NCI-H526 treated with DMSO at 0.1 percent for 48 hours (cell line): ENCODE measurements at regions not wholly inside any gene's neighbourhood (a gene's known extent, or its start where the extent isn't known, plus 50 kb on each side); places are given as distances from the start of the nearest gene placed in this dataset.

Experiments
- DNase-seq: peaks from one replicate; lab custom pipeline; 2025; lab: John Stamatoyannopoulos, UW

DNA sequence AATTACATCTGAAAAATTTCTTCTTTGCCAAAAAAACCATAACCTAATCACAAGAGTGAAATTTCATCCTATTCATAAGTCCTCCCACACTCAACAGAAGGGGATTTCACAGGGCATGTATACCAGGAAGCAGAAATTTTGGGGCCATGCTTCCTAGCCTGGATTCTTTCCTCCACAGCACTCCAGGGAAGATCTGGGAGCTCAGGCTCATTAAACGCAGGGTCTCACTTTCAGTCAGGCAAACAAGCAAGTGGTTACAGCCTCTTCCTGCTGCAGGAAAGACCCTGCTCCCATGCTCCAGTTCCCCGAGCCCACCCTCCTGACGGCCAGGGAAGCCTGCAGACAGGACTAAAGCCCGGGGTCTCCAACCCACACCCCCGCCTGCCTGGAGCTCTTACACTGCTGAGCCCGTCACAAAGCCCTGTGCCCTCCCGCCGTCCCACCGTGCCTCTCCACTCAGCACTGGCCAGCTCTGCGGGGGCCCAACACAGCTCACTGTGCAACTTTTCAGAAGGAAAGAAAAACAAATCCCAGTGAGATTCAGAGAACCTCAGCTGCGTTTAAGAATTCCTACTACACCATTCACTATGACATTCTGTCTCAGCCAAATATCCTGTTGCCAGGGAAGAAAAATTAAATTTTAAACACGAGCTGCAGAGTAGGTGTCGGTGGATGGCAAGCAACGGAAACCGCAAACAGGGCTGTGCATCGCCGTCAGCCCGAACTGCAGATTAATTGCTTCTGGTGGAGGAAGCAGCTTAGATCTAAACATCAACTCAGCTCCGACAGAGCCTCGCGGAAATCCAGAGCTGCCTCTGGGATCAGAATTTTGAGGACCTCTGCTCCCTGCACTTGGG is 106.7 kb upstream of the SFSWAP start:
- DNase-seq, result no peak

GRCh38 chr12:131604859-131605258 is 106.0 kb upstream of the SFSWAP start:
- no peak for DNase-seq

DNA sequence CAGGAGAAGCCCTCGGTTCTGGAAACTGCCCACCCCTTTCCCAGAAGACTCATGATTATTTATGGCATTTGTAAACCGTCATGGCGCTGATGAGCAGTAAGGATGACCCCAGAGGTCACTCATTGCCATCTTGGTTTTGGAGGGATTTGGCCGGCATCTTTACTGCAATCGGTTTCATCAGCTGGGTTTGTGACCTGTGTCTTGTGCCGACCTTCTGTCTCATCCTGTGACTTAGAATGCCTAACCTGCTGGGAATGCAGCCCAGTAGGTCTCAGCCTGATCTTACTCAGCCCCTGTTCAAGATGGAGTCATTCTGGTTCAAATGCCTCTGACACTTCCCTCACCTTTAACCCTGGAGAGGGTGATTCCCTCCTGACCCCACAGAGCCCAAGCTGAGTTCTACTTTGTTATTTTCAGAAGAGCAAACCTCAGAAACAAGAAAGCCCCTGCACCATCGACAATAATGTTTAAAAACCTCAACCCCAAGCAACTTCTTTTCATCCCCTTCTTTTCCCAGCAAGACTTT is 105.5 kb upstream of the SFSWAP start:
- DNase-seq, result no peak

DNA sequence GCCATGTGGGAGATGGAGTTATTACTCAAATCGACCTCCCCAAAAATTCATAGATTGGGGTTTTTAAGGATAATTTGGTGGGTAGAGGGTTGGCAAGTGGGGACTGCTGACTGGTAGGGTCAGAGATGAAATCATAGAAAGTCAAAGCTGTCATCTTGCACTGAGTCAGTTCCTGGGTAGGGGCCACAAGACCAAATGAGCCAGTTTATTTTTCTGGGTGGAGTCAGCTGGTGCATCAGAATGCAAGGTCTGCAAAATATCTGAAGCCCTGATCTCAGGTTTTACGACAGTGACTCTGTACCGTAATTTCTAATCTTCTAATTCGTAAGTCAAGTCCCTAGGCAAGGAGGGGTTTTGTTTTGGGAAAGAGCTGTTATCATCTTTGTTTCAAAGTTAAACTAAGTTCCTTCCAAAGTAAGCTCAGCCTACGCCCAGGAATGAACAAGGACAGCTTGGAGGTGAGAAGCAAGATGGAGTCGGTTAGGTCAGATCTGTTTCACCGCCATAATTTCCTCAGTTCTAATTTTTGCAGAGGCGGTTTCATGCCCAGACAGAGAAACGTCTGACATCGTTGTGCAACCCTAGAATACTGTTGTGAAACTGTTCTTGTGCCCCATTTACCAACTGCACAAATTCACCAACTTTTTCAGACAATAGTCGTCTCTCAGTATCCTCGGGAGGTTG is 104.5 kb upstream of the SFSWAP start:
- no peak for DNase-seq

GRCh38 chr12:131607658-131608447 is 103.0 kb upstream of the SFSWAP start:
- no peak for DNase-seq

DNA sequence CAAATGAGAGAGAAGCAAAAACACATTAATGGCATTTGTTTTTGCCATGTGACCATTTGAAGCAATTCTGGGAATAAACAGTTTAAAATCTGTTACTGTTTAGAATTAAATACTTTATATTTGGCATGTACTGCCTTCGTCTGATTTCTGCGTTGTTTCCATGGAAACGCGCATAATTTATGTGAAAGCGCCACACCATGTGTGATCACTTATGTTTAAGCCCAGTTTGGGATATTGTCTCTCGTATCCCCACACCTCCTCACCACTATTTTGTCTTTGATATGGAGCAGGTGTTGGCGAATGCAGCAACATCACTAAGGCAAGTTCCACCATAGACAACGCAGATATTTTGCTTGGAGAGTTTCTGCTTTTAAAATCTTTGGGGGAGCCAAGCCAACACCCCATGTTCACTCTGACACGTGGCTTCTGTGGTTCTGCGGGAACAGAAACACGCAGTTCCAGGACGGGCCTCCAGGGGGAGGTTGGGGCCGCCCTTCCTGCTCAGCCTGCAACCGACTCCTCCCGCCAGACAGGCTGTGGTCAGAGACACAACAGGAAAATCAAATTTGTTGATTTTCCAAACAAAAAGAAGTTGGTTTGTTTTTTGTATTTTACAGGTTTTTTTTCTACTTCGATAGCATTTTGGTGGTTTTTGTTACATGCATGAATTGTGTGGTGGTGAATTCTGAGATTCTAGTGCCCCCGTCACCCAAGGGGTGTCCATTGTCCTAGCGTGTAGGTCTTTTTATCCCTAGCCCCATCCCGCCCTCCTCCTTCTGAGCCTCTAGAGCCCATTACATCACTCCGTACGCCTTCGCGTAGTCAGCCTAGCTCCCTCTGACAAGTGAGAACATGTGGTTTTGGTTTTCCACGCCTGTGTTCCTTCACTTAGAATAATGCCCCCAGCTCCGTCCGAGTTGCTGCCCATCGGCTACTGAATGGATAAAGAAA is 101.9 kb upstream of the SFSWAP start:
- peak; percentile 13 for DNase-seq

DNA sequence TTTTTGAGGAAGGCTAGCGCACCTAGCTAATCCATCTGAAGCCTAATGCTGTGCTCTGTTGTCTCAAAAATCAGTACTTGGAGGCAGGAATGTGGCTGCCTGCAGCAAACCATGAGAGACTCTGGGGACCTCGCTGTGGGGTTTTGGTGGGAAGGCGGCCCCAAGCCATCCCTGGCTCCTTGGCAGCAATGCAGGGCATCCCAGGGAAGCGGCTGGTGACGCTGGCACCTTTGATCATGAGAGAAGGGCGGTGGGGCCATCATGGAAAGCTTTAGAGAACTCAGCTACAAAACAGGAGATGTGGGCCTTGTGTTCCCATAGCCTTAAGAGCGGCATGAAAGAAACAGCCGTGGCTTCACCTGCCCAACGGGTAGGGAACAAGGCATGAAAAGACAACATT is 101.1 kb upstream of the SFSWAP start:
- no peak for DNase-seq

- DNase-seq, result no peak
These were observed 100.7 kb upstream of the SFSWAP start for GRCh38 chr12:131610181-131610580.

GRCh38 chr12:131610891-131611290 is 100.0 kb upstream of the SFSWAP start:
- DNase-seq, result no peak

DNA sequence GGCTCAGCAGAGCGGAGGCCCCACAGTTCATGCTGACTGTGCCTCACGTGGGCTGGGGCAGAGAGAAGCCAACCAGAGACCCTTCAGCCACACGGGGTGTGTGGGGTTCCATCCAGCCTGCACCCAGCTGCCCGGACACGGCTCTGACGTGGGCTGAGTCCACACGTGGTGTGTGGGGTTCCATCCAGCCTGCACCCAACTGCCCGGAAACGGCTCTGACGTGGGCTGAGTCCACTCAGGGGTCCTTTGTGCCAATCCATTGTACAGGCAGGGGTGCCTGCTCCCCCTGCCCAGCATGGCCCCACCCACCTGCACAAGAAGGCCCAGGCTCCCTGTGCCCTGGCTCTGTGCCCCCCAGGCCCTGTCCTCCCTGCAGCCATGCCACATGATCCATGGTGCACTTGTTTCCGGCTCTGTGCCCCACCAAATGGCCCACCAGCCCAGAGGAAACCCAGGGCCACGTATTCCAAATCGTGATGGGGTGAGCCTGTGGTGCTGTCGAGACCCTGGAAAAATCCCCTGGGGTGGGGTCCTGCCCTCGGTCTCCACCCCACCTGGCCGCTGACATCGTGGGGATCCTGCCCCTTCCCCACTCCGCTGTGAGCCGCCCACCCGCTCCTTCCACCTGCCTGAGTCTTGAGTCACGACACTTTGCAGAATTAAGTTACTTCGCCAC is 99.3 kb upstream of the SFSWAP start:
- DNase-seq, result no peak

- no peak for DNase-seq
These were observed 98.7 kb upstream of the SFSWAP start for GRCh38 chr12:131612092-131612755.

GRCh38 chr12:131613186-131613585 is 97.7 kb upstream of the SFSWAP start:
- DNase-seq, result no peak

GRCh38 chr12:131613678-131614077 is 97.2 kb upstream of the SFSWAP start:
- DNase-seq, result no peak

DNA sequence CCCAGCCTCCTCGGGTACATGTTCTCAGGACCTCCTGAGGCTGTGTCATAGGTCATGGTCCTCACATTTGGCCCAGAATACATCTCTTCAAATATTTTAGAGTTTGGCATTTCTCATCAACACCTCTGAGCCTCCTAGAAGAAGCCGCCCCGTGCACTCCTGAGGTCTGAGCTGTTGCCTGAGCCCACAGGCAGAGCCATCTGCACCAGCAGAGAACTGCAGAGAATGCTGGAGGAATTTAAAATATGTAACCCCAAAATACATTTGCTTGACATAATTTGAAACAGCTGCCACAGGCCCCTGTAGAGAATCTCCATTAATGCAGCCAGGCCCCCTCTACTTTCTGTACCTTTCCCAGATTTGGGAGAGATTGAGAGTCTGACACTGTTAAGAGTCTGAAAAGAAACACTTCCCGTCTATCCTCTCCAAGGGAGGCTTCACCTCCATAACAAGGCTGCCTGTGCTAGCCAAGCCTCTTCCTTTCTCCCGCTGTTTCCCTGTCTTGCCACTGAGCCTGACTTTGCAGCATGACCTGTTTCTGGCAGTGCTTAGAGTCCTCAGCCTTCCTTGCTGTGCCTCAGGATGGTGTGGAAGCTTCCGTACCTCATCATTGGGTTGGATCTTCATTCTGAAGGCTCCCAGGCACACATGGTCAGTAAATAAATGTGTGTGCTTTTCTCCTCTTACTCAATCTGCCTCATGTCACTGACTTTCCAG is 95.4 kb upstream of the SFSWAP start:
- DNase-seq, result no peak

DNA sequence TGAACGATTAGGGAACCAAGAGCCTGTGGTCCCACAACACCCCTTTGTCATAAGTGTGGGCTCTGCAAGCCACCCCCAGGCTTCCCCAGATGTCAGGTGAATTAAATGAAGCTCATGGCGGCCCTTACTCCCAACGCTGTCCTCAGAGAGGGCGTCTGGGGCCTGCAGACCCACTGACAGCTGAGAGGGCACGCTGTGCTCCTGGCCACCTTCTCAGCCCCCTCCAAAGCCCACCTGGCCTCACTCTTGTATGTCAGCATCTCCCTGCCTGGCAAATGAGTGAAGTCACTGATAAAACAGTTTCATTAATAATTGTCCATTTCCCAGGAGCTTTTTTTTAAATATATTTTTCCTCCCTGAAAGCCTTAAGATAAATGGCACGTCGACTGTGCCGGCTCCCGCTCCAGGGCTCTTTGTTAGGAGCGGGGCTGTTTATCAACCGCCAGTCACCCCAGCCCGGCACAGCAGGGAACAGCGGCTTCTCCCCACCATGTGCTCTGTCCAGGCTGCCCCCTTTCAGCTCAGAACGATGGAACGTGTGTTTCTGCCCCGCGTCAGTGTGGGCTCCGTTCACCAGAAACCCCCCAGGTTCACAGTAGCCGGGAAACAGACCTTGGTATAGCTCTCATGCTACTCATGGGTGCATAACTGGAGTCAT is 94.7 kb upstream of the SFSWAP start:
- no peak for DNase-seq

DNA sequence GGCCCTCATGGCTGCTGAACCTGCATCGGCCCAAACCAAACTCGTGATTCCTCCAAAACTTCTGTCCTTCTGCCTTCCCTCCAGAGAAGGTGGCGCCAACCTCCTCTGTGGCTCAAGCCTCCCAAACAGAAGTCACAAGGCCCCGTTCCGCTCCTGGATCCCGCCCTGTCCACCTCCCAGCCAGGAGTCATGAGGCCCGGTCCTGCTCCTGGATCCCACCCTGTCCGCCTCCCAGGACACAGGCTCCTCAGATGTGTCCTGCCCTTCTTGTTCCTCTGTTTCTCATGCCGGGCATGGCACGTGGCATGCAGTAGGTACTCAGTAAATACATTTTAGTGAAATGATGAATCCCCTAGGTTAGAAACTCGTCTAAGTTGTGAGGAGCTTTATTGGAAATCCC is 94.2 kb upstream of the SFSWAP start:
- no peak for DNase-seq

- no peak for DNase-seq
These were observed 93.7 kb upstream of the SFSWAP start for GRCh38 chr12:131617179-131617578.

DNA sequence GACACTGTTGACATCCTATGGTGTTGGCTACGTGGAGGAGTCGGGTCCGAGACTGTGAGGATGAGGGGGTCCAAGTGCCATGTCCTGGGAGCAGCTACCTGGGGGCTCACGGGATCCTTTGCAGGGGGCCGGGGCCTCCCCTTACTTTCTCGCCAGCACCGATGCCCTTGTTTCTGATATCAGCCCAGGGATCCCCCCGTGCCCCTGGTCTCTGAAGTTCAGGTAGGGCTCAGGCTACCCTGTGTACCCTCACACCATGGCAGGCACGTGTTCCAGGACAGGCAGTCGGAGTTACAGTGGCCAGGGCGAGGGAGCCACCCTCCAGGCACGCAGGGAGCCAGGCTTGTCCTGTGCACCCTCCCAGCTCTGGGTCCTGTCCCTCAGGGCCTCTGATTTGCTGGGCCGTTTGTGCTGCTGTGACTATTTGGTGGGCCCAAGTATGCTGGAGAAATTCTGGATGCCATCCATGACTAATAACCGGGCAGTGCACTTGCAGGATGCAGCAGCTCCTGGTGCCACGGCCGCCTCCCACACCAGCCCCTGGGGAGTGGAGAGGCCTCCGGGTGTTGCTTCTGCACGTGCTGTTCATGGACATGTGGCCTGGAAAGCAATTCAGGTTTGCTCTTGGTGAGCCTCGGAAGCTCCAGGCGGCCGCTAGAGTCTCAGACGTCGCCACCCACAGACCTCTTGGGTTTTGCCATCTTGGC is 93.1 kb upstream of the SFSWAP start:
- DNase-seq, result no peak
